ENCODE measurements at regions not wholly inside any gene's neighbourhood (a gene's known extent, or its start where the extent isn't known, plus 50 kb on each side); places are given as distances from the start of the nearest gene placed in this dataset.

GRCh38 chr13:86737334-86737932 is 933.7 kb upstream of the SLITRK5 start:
- DNase-seq = no peak

- DNase-seq = no peak
These were observed 929.3 kb upstream of the SLITRK5 start for GRCh38 chr13:86741762-86742285.

- no peak for DNase-seq
These were observed 913.8 kb upstream of the SLITRK5 start for GRCh38 chr13:86757236-86757978.

GRCh38 chr13:86758116-86758515 is 913.1 kb upstream of the SLITRK5 start:
- DNase-seq = no peak

GRCh38 chr13:86760620-86761019 is 910.6 kb upstream of the SLITRK5 start:
- no peak for DNase-seq

- DNase-seq = no peak
These were observed 905.7 kb upstream of the SLITRK5 start for GRCh38 chr13:86765462-86765861.

GRCh38 chr13:86788616-86789015 is 882.6 kb upstream of the SLITRK5 start:
- DNase-seq = no peak

- DNase-seq = no peak
These were observed 879.0 kb upstream of the SLITRK5 start for GRCh38 chr13:86792153-86792651.

GRCh38 chr13:86795858-86796257 is 875.3 kb upstream of the SLITRK5 start:
- no peak for DNase-seq

GRCh38 chr13:86810361-86810760 is 860.8 kb upstream of the SLITRK5 start:
- no peak for DNase-seq

- no peak for DNase-seq
These were observed 858.0 kb upstream of the SLITRK5 start for GRCh38 chr13:86813198-86813597.

GRCh38 chr13:86825410-86825809 is 845.8 kb upstream of the SLITRK5 start:
- DNase-seq = no peak

GRCh38 chr13:86826232-86826631 is 844.9 kb upstream of the SLITRK5 start:
- DNase-seq = no peak

GRCh38 chr13:86830046-86830445 is 841.1 kb upstream of the SLITRK5 start:
- no peak for DNase-seq

- no peak for DNase-seq
These were observed 840.1 kb upstream of the SLITRK5 start for GRCh38 chr13:86831084-86831483.

- DNase-seq = no peak
These were observed 832.6 kb upstream of the SLITRK5 start for GRCh38 chr13:86838411-86839120.

GRCh38 chr13:86839221-86839620 is 832.0 kb upstream of the SLITRK5 start:
- DNase-seq = no peak

- DNase-seq = no peak
These were observed 830.6 kb upstream of the SLITRK5 start for GRCh38 chr13:86840250-86841191.

GRCh38 chr13:86841264-86841663 is 829.9 kb upstream of the SLITRK5 start:
- DNase-seq = no peak

- DNase-seq = no peak
These were observed 824.7 kb upstream of the SLITRK5 start for GRCh38 chr13:86846501-86846900.

- no peak for DNase-seq
These were observed 822.5 kb upstream of the SLITRK5 start for GRCh38 chr13:86848716-86849115.

GRCh38 chr13:86856991-86857390 is 814.2 kb upstream of the SLITRK5 start:
- no peak for DNase-seq

Measured in C1 segment of cervical spinal cord (tissue), 14 donors.